IPS-18a (cell line): ENCODE measurements at regions not wholly inside any gene's neighbourhood (a gene's known extent, or its start where the extent isn't known, plus 50 kb on each side); places are given as distances from the start of the nearest gene placed in this dataset.

ENCODE experiments used
- H3K27ac ChIP-seq: one replicate; pipeline ENCODE4 v1.5.1; 2013; ENCODE audit warnings: low read length
- H3K27me3 ChIP-seq: one replicate; pipeline ENCODE4 v1.6.1; 2013; ENCODE audit warnings: mild to moderate bottlenecking, low read length; ENCODE audit not compliant: control insufficient read depth, insufficient read depth
- H3K36me3 ChIP-seq: one replicate; pipeline ENCODE4 v1.6.1; 2013; ENCODE audit warnings: low read depth, low read length; ENCODE audit not compliant: control insufficient read depth
- H3K4me1 ChIP-seq: one replicate; pipeline ENCODE4 v1.6.1; 2013; ENCODE audit warnings: low read depth, low read length; ENCODE audit not compliant: control insufficient read depth
- H3K4me3 ChIP-seq: one replicate; pipeline ENCODE4 v1.5.1; 2013; ENCODE audit warnings: low read length
- H3K9ac ChIP-seq: one replicate; pipeline ENCODE4 v1.6.1; 2013; ENCODE audit warnings: mild to moderate bottlenecking, low read length, moderate library complexity
- H3K9me3 ChIP-seq: one replicate; pipeline ENCODE4 v1.6.1; 2013; ENCODE audit warnings: low read depth, low read length; ENCODE audit not compliant: control insufficient read depth

DNA sequence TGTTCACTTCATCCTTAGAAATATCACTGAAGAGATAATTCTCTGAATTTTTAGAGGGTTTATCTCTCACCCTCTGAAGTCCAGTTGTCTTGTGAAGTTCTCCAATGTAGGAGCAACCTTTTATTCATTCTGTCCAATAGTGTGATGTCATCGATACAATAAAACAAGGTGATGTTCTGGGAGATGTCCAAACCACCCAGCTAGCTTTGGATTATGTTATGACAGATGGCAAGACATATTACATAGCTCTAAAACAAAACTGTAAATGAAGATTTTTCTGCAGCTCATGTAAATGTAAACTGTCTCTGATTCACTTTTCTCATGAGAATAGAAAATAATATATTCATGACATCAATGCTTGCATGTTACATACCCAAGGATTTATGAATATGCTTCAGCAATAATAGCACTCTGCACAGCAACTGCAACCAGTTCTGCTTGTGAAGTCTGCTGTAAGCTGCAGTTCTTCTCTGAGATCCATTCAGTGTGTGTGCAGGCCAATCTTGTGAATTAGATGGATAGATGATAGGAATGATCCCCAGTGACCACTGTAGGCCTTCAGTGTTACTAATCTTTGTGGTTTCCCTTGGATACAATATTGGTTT, 172.6 kb upstream of the CDH12 start:
- H3K4me3 ChIP-seq, result no peak overlapping the region
- H3K9ac ChIP-seq, result no peak overlapping the region
- no peaks in the 10 kb centered on the region for H3K36me3 ChIP-seq
- H3K27ac ChIP-seq, result no peak overlapping the region
- H3K27me3 ChIP-seq, result no peaks in the 10 kb centered on the region
- H3K4me1 ChIP-seq, result no peaks in the 10 kb centered on the region
- no peaks in the 10 kb centered on the region for H3K9me3 ChIP-seq

DNA sequence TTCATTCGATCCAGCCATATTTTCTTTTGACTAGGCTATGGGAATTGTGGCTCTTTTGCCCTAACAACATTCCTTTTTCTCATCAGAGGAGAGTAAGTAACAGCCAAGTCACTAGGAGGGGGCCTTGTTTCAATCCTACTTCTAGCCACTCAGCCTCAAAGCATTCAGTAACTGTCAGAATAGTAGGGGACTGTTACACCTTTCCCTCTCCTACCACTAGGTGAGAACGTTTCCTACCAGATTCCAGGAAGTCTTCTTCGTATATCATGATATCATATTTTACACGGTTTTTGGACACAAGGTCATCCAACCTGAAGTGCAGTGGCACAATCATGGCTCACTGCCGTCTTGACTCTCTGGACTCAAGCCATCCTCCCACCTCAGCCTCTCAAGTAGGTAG, 171.3 kb upstream of the CDH12 start:
- no peaks in the 10 kb centered on the region for H3K36me3 ChIP-seq
- no peak overlapping the region for H3K27ac ChIP-seq
- no peaks in the 10 kb centered on the region for H3K27me3 ChIP-seq
- no peaks in the 10 kb centered on the region for H3K9me3 ChIP-seq
- H3K9ac ChIP-seq, result no peak overlapping the region
- no peaks in the 10 kb centered on the region for H3K4me1 ChIP-seq
- H3K4me3 ChIP-seq, result no peak overlapping the region

DNA sequence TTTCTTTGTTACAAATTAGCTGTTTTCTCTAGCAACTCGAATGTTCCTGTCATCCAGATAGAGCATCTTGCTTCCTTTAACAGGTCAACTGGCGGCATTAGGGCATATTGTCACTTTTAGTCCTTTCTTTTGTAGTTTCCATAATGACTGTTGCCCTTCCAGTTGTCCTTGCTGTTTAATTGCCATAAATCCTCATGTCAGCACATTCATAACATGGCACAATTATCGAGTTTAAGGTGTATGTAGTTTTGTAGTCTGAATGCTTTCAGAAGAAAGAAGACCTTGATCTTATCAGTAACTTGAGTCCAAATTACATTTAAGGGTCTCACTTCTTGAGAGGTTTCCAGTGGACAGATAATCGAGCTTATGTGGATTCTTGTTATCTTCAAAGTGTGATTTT, 161.7 kb upstream of the CDH12 start:
- Histone ChIP-seq H3K27ac (no peak overlapping the region), H3K9ac (no peak overlapping the region)

DNA sequence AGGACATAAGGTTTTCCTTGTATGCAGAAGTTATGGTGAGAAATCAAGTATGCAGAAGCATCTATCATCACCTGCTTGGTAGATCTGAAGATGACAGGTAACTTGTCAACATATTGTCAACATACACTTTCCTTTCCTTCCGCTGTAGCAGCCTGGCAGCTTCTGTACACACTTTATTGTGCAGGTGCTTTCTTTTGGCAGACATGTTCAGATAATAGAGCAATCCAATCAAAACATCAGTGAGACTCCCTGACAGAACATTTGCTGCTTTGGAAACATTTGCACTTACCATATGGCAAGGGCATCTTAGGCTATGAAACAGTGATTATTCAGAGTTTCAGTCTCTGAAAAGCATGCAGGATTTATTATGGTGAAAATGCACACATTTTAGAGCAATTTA, 161.1 kb upstream of the CDH12 start:
- Histone ChIP-seq H3K4me1 (no peaks in the 10 kb centered on the region), H3K27ac (no peak overlapping the region), H3K9ac (no peak overlapping the region), H3K27me3 (no peaks in the 10 kb centered on the region), H3K9me3 (no peaks in the 10 kb centered on the region), H3K36me3 (no peaks in the 10 kb centered on the region), H3K4me3 (no peak overlapping the region)

More for the DNA sequence above, 161.7 kb upstream of the CDH12 start:
- Histone ChIP-seq H3K9me3 (no peaks in the 10 kb centered on the region), H3K4me1 (no peaks in the 10 kb centered on the region), H3K36me3 (no peaks in the 10 kb centered on the region), H3K4me3 (no peak overlapping the region), H3K27me3 (no peaks in the 10 kb centered on the region)

DNA sequence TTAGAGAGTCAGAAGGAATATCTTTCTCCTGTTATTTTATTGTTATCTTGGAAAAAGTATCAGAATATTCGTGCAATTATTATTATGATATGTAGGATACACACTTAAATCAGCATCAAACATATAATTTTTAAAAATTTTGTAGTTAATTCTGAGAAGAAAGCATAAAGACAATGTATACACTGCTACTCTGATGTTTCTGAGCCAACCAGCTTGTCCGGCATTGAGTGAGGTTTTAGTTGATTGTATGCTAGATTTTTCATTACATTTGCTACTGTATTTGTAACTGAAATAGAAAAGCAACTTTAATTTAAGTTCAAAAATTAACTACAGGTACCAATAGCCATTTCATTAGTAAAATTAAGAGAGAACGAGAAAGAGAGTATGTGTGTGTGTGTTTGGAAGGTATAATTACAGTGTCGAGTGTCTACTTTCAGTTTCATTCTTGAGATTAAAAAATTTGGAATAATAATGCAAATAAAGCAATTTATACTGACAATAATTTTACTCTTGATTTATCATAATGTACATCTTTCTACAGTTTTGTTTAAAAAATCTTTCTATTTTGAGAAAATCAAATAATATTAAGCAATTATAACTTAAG, 160.4 kb upstream of the CDH12 start:
- H3K4me1 ChIP-seq, result no peaks in the 10 kb centered on the region
- H3K9ac ChIP-seq, result no peak overlapping the region
- no peaks in the 10 kb centered on the region for H3K27me3 ChIP-seq
- H3K4me3 ChIP-seq, result no peak overlapping the region
- no peaks in the 10 kb centered on the region for H3K36me3 ChIP-seq
- no peak overlapping the region for H3K27ac ChIP-seq
- no peaks in the 10 kb centered on the region for H3K9me3 ChIP-seq

DNA sequence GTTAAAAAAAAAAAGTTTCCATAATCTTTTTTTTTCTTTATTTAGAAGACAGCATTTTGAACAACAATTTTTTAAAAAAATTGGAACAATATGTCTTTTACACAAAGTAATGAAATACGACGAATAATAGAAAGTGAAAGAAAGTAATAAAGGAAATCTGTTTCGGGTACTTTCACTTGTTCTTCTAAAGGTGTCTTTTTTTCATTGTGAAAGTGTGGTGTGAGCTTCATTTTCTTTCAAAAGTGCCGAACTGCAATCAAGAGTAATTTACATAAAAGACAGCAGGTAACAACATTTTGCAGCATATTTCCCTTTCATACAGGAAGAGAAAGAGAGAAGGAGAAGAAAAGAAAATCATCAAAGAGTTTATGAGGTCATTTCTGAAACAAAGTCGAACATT, 159.7 kb upstream of the CDH12 start:
- Histone ChIP-seq H3K27me3 (no peaks in the 10 kb centered on the region), H3K4me1 (no peaks in the 10 kb centered on the region), H3K9ac (no peak overlapping the region), H3K9me3 (no peaks in the 10 kb centered on the region), H3K4me3 (no peak overlapping the region), H3K36me3 (no peaks in the 10 kb centered on the region), H3K27ac (no peak overlapping the region)

DNA sequence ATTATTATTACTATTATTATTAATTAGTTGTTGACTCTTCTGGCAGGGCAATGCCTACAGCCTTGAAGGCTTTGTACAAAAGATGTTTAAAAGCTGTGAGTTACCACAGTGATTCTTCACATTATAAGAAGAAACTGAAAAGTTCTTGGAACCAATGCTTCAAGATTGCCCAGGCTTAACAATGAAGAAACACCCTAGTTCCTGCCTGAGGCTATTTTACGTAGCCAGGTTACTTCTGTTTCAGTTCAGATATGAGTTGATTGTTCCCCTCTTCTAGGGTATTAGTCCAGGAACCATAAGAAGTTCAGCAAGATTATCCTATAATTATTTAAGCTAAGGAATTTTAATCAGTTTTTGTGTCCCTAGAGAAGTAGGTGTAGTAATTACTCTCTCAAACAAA, 154.6 kb upstream of the CDH12 start:
- Histone ChIP-seq H3K36me3 (no peaks in the 10 kb centered on the region), H3K9ac (no peak overlapping the region), H3K27me3 (no peaks in the 10 kb centered on the region)

DNA sequence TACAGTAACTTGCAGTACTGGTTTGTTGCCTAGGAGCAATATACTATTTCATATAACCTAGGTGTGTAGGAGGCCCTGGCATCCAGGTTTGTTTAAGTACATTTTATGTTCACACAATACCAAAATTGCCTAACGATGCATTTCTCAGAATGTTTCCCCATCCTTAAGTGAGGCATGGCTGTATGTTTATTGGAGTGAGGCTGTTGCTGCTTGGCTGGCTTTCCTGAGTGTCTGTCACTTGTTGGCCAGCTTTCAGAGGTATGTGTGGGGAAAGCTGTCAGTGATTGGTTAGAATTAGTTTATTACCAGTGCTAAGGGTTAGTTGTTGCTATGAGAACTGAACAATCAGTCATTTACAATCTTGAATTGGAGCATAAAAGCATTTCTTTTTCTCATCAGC, 154.1 kb upstream of the CDH12 start:
- no peaks in the 10 kb centered on the region for H3K27me3 ChIP-seq
- no peaks in the 10 kb centered on the region for H3K36me3 ChIP-seq
- H3K9me3 ChIP-seq, result no peaks in the 10 kb centered on the region

More for the DNA sequence above, 154.6 kb upstream of the CDH12 start:
- Histone ChIP-seq H3K27ac (no peak overlapping the region), H3K9me3 (no peaks in the 10 kb centered on the region), H3K4me3 (no peak overlapping the region), H3K4me1 (no peaks in the 10 kb centered on the region)

DNA sequence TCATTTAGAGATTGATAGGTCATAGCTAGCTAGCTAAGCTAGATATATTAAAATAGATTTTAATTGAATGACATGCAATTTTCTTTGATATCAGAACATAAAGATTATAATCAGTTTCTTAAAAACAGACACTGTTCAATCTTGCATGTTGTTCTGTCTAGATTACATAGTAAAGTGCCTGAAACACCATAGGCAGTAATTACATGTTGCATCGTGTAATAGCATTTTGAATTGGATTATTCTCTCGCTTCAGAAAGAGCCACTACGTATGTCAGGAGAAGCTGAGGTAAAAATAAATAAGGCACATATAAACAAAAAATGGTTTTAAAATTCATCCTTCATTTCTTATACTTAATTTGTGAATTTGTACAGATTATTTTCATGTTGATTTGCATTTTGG, 148.0 kb upstream of the CDH12 start:
- no peaks in the 10 kb centered on the region for H3K36me3 ChIP-seq
- no peaks in the 10 kb centered on the region for H3K9me3 ChIP-seq
- no peak overlapping the region for H3K9ac ChIP-seq
- H3K4me3 ChIP-seq, result no peak overlapping the region
- H3K27ac ChIP-seq, result no peak overlapping the region
- no peaks in the 10 kb centered on the region for H3K4me1 ChIP-seq
- no peaks in the 10 kb centered on the region for H3K27me3 ChIP-seq

More for the DNA sequence above, 154.1 kb upstream of the CDH12 start:
- H3K4me3 ChIP-seq, result no peak overlapping the region
- no peaks in the 10 kb centered on the region for H3K4me1 ChIP-seq
- H3K27ac ChIP-seq, result no peak overlapping the region
- no peak overlapping the region for H3K9ac ChIP-seq

DNA sequence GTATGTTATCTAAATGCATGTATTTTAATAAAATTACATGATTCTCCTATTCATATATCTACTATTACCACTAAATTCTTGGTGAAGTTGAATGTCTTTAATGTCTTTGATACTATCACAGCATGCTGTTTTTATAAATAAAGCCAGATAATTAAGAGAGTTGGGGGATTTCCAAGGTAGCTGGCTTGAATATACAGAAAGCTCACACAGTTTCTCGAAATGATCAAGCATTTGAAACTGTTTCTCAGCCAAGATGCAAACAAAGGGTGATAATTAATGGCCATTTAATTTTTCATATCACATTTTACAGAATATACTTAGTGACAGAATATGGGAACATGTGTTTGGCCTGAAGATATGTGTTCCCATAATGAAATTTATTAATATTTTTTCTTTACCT, 145.6 kb upstream of the CDH12 start:
- H3K4me3 ChIP-seq, result no peak overlapping the region
- H3K9ac ChIP-seq, result no peak overlapping the region
- no peaks in the 10 kb centered on the region for H3K4me1 ChIP-seq
- no peaks in the 10 kb centered on the region for H3K27me3 ChIP-seq
- no peaks in the 10 kb centered on the region for H3K36me3 ChIP-seq
- H3K9me3 ChIP-seq, result no peaks in the 10 kb centered on the region
- H3K27ac ChIP-seq, result no peak overlapping the region

DNA sequence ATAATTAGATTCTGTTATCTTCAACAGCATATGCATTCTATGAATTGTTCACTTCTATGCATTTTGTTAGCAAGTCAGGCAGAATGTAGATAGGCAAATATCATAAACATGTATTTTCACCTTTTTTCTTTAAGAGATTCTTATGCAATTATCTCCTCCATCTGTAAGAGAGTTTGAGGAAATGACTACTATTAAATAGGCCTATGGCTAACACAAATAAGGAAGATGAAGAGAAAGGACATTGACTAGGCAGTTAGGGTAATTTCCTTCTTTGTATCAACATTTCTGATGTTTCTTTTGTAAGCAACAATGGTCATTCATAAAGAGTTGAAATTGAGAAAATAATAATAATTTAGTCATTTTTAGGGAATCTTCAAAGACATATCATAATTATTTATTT, 145.2 kb upstream of the CDH12 start:
- H3K27ac ChIP-seq, result no peak overlapping the region
- no peaks in the 10 kb centered on the region for H3K4me1 ChIP-seq
- H3K9me3 ChIP-seq, result no peaks in the 10 kb centered on the region
- no peaks in the 10 kb centered on the region for H3K27me3 ChIP-seq
- no peak overlapping the region for H3K4me3 ChIP-seq
- no peak overlapping the region for H3K9ac ChIP-seq
- H3K36me3 ChIP-seq, result no peaks in the 10 kb centered on the region

DNA sequence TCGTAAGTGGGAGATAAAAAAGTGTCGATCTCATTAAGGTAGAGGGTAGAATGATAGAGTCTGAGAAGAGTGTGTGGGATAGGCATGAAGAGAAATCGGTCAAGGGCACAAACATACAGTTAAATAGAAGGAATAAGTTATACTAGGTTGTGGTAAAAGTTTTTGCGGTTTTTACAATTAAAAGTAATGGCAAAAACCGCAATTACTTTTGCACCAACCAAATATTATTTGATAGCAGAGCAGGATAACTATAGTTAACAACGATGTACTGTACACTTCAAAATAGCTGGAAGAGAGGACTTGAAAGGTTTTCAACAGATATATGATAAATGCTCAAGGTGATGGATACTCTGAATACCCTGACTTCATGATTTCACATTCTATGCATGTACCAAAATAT, 135.8 kb upstream of the CDH12 start:
- Histone ChIP-seq H3K36me3 (no peaks in the 10 kb centered on the region), H3K9ac (no peak overlapping the region), H3K9me3 (no peaks in the 10 kb centered on the region), H3K4me1 (no peaks in the 10 kb centered on the region), H3K27ac (no peak overlapping the region), H3K4me3 (no peak overlapping the region), H3K27me3 (no peaks in the 10 kb centered on the region)
